H9 (cell line): ENCODE measurements at regions not wholly inside any gene's neighbourhood (a gene's known extent, or its start where the extent isn't known, plus 50 kb on each side); places are given as distances from the start of the nearest gene placed in this dataset.

ENCODE experiments used
- DNase-seq: peaks from one replicate; pipeline ENCODE4 v3.0.0-alpha.2; 2017
- H2AFZ ChIP-seq: one replicate; pipeline ENCODE4 v1.6.1; 2013; ENCODE audit warnings: mild to moderate bottlenecking, low read length, control low read depth, moderate library complexity
- H2AK5ac ChIP-seq: 2 replicates; pipeline ENCODE4 v1.6.1; 2013; ENCODE audit warnings: low read length, control low read depth, mixed read lengths; ENCODE audit not compliant: insufficient read length
- H2BK120ac ChIP-seq: one replicate; pipeline ENCODE4 v1.6.1; 2013; ENCODE audit warnings: low read depth, mild to moderate bottlenecking, low read length, control low read depth, inconsistent platforms; ENCODE audit not compliant: poor library complexity, severe bottlenecking
- H2BK12ac ChIP-seq: 2 replicates; pipeline ENCODE4 v1.6.1; 2013; ENCODE audit warnings: low read length, control low read depth, mixed read lengths, low read depth; ENCODE audit not compliant: insufficient read length
- H2BK15ac ChIP-seq: 2 replicates; pipeline ENCODE4 v1.6.1; 2013; ENCODE audit warnings: low read depth, low read length, control low read depth
- H2BK20ac ChIP-seq: one replicate; pipeline ENCODE4 v1.6.1; 2013; ENCODE audit warnings: low read depth, mild to moderate bottlenecking, low read length, control low read depth, inconsistent platforms; ENCODE audit not compliant: poor library complexity, severe bottlenecking
- H2BK5ac ChIP-seq: 2 replicates; pipeline ENCODE4 v1.6.1; 2013; ENCODE audit warnings: low read length, control low read depth, mixed read lengths; ENCODE audit not compliant: insufficient read length
- H3K14ac ChIP-seq: 2 replicates; pipeline ENCODE4 v1.6.1; 2013; ENCODE audit warnings: low read length, control low read depth; ENCODE audit not compliant: insufficient read depth
- H3K18ac ChIP-seq: 2 replicates; pipeline ENCODE4 v1.6.1; 2013; ENCODE audit warnings: low read depth, mild to moderate bottlenecking, mixed read lengths, low read length, control low read depth; ENCODE audit not compliant: insufficient read length
- H3K23ac ChIP-seq: 2 replicates; pipeline ENCODE4 v1.6.1; 2013; ENCODE audit warnings: low read length, control low read depth, mixed read lengths, low read depth; ENCODE audit not compliant: insufficient read length
- H3K23me2 ChIP-seq: 2 replicates; pipeline ENCODE4 v1.6.1; 2013; ENCODE audit warnings: low read depth, mild to moderate bottlenecking, mixed read lengths, low read length, control low read depth; ENCODE audit not compliant: insufficient read length, poor library complexity, severe bottlenecking
- H3K27ac ChIP-seq: 2 replicates; pipeline ENCODE4 v1.5.1; 2013; ENCODE audit warnings: low read length, control low read depth, mixed read lengths, low read depth; ENCODE audit not compliant: insufficient read length
- H3K27me3 ChIP-seq: 2 replicates; pipeline ENCODE4 v1.6.1; 2013; ENCODE audit warnings: low read length, control low read depth, inconsistent platforms; ENCODE audit not compliant: insufficient read depth
- H3K4ac ChIP-seq: 2 replicates; pipeline ENCODE4 v1.6.1; 2013; ENCODE audit warnings: low read depth, mild to moderate bottlenecking, control low read depth, inconsistent platforms, low read length, moderate library complexity
- H3K4me1 ChIP-seq: 2 replicates; pipeline ENCODE4 v1.6.1; 2013; ENCODE audit warnings: low read length, control low read depth, inconsistent platforms; ENCODE audit not compliant: insufficient read depth
- H3K4me2 ChIP-seq: 2 replicates; pipeline ENCODE4 v1.6.1; 2013; ENCODE audit warnings: low read length, control low read depth, mixed read lengths; ENCODE audit not compliant: insufficient read length, insufficient read depth
- H3K56ac ChIP-seq: 2 replicates; pipeline ENCODE4 v1.6.1; 2013; ENCODE audit warnings: low read depth, mild to moderate bottlenecking, mixed read lengths, low read length, control low read depth; ENCODE audit not compliant: insufficient read length
- H3K79me1 ChIP-seq: 2 replicates; pipeline ENCODE4 v1.6.1; 2013; ENCODE audit warnings: low read depth, mild to moderate bottlenecking, moderate library complexity, low read length, control low read depth, inconsistent platforms; ENCODE audit not compliant: insufficient read depth, poor library complexity, severe bottlenecking
- H3K79me2 ChIP-seq: 2 replicates; pipeline ENCODE4 v1.6.1; 2013; ENCODE audit warnings: low read length, control low read depth, inconsistent platforms; ENCODE audit not compliant: insufficient read depth
- H3K9ac ChIP-seq: 2 replicates; pipeline ENCODE4 v1.6.1; 2013; ENCODE audit warnings: low read length, control low read depth, mixed read lengths; ENCODE audit not compliant: insufficient read length; ENCODE audit errors: extremely low read depth
- H3K9me3 ChIP-seq: one replicate; pipeline ENCODE4 v1.6.1; 2013; ENCODE audit warnings: low read depth, low read length, inconsistent platforms; ENCODE audit not compliant: control insufficient read depth
- H3T11ph ChIP-seq: one replicate; pipeline ENCODE4 v1.6.1; 2013; ENCODE audit warnings: mild to moderate bottlenecking, low read length, control low read depth, inconsistent platforms
- H4K20me1 ChIP-seq: one replicate; pipeline ENCODE4 v1.6.1; 2013; ENCODE audit not compliant: control insufficient read depth, insufficient read length, insufficient read depth
- H4K5ac ChIP-seq: 2 replicates; pipeline ENCODE4 v1.6.1; 2013; ENCODE audit warnings: low read depth, mild to moderate bottlenecking, mixed read lengths, low read length, control low read depth; ENCODE audit not compliant: insufficient read length
- H4K8ac ChIP-seq: replicated peaks from 2 replicates; pipeline ENCODE4 v1.6.1; 2013; ENCODE audit warnings: low read length, control low read depth, mixed read lengths, low read depth; ENCODE audit not compliant: insufficient read length
- H4K91ac ChIP-seq: 2 replicates; pipeline ENCODE4 v1.6.1; 2013; ENCODE audit warnings: low read depth, mild to moderate bottlenecking, moderate library complexity, mixed read lengths, low read length, control low read depth; ENCODE audit not compliant: insufficient read length
- H3K27ac Mint-ChIP-seq, 3 experiments: 2 replicates in 2 of 3; 3 replicates in 1 of 3; pipeline ENCODE4 v1.8.0; 2020 to 2021; ENCODE audit warnings: mixed read lengths in 3 of 3, mild to moderate bottlenecking in 1 of 3, moderate library complexity in 1 of 3
- H3K27me3 Mint-ChIP-seq: 2 replicates; pipeline ENCODE4 v1.8.0; 2021; ENCODE audit warnings: low read depth, mild to moderate bottlenecking, moderate library complexity, mixed read lengths
- H3K36me3 Mint-ChIP-seq, 3 experiments: 2 replicates in 2 of 3; 3 replicates in 1 of 3; pipeline ENCODE4 v1.8.0; 2020 to 2021; ENCODE audit warnings: low read depth in 3 of 3, mixed read lengths in 3 of 3; ENCODE audit not compliant: insufficient read depth in 1 of 3
- H3K4me1 Mint-ChIP-seq, 2 experiments: 2 replicates each; pipeline ENCODE4 v1.8.0; 2020; ENCODE audit warnings: mixed read lengths in 2 of 2
- H3K4me3 Mint-ChIP-seq, 2 experiments: 2 replicates in 1 of 2; 3 replicates in 1 of 2; pipeline ENCODE4 v1.8.0; 2020 to 2021; ENCODE audit warnings: mild to moderate bottlenecking in 2 of 2, mixed read lengths in 2 of 2, moderate library complexity in 1 of 2
- H3K9me3 Mint-ChIP-seq, 2 experiments: 2 replicates in 1 of 2; 3 replicates in 1 of 2; pipeline ENCODE4 v1.8.0; 2020; ENCODE audit warnings: mild to moderate bottlenecking in 2 of 2, mixed read lengths in 2 of 2, moderate library complexity in 1 of 2
- WGBS: extraction: QIAGEN DNeasy Blood & Tissue Kit; methylation state at CpG from one replicate; pipeline ENCODE4 v1.1.7; 2013; ENCODE audit warnings: missing lambda C conversion rate, low lambda C conversion rate, mixed read lengths; ENCODE audit not compliant: insufficient read length; ENCODE audit errors: extremely low coverage; 5-methylcytosine and 5-hydroxymethylcytosine counted together
- TF ChIP-seq, protein P1 (sequence below): fragments of 200-600 bp; sonication (generic); conservative IDR thresholded peaks from 3 replicates; pipeline ENCODE4 v1.8.0; 2021; ENCODE audit warnings: antibody characterized with exemption, mild to moderate bottlenecking

DNA sequence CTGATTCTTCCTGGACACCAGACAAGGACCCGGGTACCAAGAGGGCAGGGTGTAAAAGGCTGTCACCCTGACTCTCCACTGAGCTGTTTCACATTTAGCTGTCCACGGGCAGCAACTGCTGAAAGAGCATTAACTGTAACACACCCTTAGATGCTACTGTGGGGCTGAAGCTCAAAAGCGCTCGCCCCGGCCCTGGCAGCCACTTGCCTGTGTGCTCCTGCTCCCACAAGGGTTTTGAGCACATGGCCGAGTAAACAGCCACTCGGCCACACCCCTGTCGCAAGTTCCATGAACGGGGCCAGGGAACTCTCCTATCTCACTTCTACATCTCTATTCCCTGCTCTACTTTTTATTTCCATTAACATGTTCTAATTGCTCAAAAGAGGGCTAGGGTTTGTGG lies 421.7 kb downstream of the TUSC7 start:
- no peak overlapping the region for H3K18ac ChIP-seq
- no peak overlapping the region for H2BK120ac ChIP-seq
- H2BK20ac ChIP-seq, result no peak overlapping the region
- H3K27me3 ChIP-seq, result no peaks in the 10 kb centered on the region
- no peaks in the 10 kb centered on the region for H3K79me2 ChIP-seq
- Mint-ChIP-seq H3K4me1 (peaks cover 0 to 11% of the 10 kb centered on the region in 2 experiments; a peak in 2 of 4 replicates), H3K27me3 (no peaks in the 10 kb centered on the region), H3K4me3 (no peak overlapping the region), H3K36me3 (no peaks in the 10 kb centered on the region), H3K27ac (no peak overlapping the region), H3K9me3 (no peaks in the 10 kb centered on the region)
- no peak overlapping the region for H3K9ac ChIP-seq
- no peak overlapping the region for H3K4ac ChIP-seq
- no peaks in the 10 kb centered on the region for H3K23me2 ChIP-seq
- H2BK12ac ChIP-seq, result no peak overlapping the region
- no peak overlapping the region for H2AFZ ChIP-seq
- H3K27ac ChIP-seq, result no peak overlapping the region
- no peaks in the 10 kb centered on the region for H3K9me3 ChIP-seq
- WGBS, result no CpG with 5 or more reads among the region's 9 CpGs
- H2AK5ac ChIP-seq, result no peak overlapping the region
- no peaks in the 10 kb centered on the region; the same call in 1 of the 2 replicates for H3K4me1 ChIP-seq
- TF ChIP-seq, protein P1, sequence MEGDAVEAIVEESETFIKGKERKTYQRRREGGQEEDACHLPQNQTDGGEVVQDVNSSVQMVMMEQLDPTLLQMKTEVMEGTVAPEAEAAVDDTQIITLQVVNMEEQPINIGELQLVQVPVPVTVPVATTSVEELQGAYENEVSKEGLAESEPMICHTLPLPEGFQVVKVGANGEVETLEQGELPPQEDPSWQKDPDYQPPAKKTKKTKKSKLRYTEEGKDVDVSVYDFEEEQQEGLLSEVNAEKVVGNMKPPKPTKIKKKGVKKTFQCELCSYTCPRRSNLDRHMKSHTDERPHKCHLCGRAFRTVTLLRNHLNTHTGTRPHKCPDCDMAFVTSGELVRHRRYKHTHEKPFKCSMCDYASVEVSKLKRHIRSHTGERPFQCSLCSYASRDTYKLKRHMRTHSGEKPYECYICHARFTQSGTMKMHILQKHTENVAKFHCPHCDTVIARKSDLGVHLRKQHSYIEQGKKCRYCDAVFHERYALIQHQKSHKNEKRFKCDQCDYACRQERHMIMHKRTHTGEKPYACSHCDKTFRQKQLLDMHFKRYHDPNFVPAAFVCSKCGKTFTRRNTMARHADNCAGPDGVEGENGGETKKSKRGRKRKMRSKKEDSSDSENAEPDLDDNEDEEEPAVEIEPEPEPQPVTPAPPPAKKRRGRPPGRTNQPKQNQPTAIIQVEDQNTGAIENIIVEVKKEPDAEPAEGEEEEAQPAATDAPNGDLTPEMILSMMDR, result no peak
- no peak overlapping the region for H2BK5ac ChIP-seq
- H4K5ac ChIP-seq, result no peak overlapping the region
- no peak overlapping the region for H3K4me2 ChIP-seq
- H3K23ac ChIP-seq, result no peak overlapping the region
- H2BK15ac ChIP-seq, result no peak overlapping the region
- H3K56ac ChIP-seq, result no peak overlapping the region
- H3T11ph ChIP-seq, result no peak overlapping the region
- no peak overlapping the region for H4K8ac ChIP-seq
- no peaks in the 10 kb centered on the region for H4K20me1 ChIP-seq
- H3K79me1 ChIP-seq, result no peaks in the 10 kb centered on the region
- H4K91ac ChIP-seq, result no peak overlapping the region
- no peak for DNase-seq
- no peak overlapping the region for H3K14ac ChIP-seq
